Tibial nerve (tissue), 4 donors: ENCODE measurements at regions not wholly inside any gene's neighbourhood (a gene's known extent, or its start where the extent isn't known, plus 50 kb on each side); places are given as distances from the start of the nearest gene placed in this dataset.

Experiments
- EP300 ChIP-seq, 2 donors: sonication (generic); formaldehyde crosslinking; IDR thresholded peaks; one replicate each; pipeline ENCODE4 v1.6.1; 2017; ENCODE audit warnings: antibody characterized with exemption in 2 of 2, mild to moderate bottlenecking in 1 of 2
- TF ChIP-seq, protein P1 (sequence below), 5 experiments: fragments of 200-600 bp in 3 of 5; fragments of 450-650 bp in 2 of 5; sonication (generic) in 3 of 5; IDR thresholded peaks; one replicate each; pipeline ENCODE4 v1.5.1; 2016 to 2019; ENCODE audit warnings: antibody characterized with exemption in 5 of 5, mild to moderate bottlenecking in 3 of 5, moderate library complexity in 2 of 5

DNA sequence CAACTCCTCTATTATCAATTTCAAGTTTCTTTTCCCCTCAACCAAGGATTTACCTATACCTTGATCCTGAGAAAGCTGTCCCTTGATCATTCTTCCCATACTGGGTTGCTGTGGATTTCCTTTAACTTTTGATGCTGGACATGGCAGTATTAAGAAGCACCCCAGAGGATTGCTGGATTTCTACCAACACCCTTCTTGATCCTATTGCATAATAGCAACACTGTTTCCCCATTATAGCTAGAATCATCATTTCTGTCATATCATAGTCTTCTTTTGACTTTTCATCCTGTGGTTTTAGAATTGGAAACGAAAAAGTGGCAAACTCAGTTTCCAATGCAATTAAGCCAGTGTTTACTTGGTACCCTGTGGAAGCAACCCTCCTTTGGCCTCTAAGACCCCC, 154.9 kb downstream of the ARRDC3 start:
- TF ChIP-seq, protein P1, sequence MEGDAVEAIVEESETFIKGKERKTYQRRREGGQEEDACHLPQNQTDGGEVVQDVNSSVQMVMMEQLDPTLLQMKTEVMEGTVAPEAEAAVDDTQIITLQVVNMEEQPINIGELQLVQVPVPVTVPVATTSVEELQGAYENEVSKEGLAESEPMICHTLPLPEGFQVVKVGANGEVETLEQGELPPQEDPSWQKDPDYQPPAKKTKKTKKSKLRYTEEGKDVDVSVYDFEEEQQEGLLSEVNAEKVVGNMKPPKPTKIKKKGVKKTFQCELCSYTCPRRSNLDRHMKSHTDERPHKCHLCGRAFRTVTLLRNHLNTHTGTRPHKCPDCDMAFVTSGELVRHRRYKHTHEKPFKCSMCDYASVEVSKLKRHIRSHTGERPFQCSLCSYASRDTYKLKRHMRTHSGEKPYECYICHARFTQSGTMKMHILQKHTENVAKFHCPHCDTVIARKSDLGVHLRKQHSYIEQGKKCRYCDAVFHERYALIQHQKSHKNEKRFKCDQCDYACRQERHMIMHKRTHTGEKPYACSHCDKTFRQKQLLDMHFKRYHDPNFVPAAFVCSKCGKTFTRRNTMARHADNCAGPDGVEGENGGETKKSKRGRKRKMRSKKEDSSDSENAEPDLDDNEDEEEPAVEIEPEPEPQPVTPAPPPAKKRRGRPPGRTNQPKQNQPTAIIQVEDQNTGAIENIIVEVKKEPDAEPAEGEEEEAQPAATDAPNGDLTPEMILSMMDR (IDR thresholded peaks at IDR 0.05): no peak
- no peak for TF ChIP-seq EP300 (IDR thresholded peaks at IDR 0.05)
